T-helper 1 cell treated with Interleukin-12 subunit alpha and Interleukin-12 subunit beta and Interleukin-4 antibody, amounts not matched to agents 30 μg/mL and 1 μg/mL, for 36 hours (primary cell): ENCODE measurements at regions not wholly inside any gene's neighbourhood (a gene's known extent, or its start where the extent isn't known, plus 50 kb on each side); places are given as distances from the start of the nearest gene placed in this dataset.

Experiments used
- H3K27ac Mint-ChIP-seq: one replicate; pipeline ENCODE4 v1.8.0; 2021; ENCODE audit warnings: mild to moderate bottlenecking, mixed read lengths
- H3K27me3 Mint-ChIP-seq: one replicate; pipeline ENCODE4 v1.8.0; 2021; ENCODE audit warnings: low read depth, mixed read lengths
- H3K36me3 Mint-ChIP-seq: one replicate; pipeline ENCODE4 v1.8.0; 2021; ENCODE audit warnings: low read depth, mixed read lengths
- H3K4me1 Mint-ChIP-seq: one replicate; pipeline ENCODE4 v1.8.0; 2021; ENCODE audit warnings: low read depth, mixed read lengths
- H3K4me3 Mint-ChIP-seq: one replicate; pipeline ENCODE4 v1.8.0; 2021; ENCODE audit warnings: mild to moderate bottlenecking, moderate library complexity, mixed read lengths
- H3K9me3 Mint-ChIP-seq: one replicate; pipeline ENCODE4 v1.8.0; 2021; ENCODE audit warnings: mixed read lengths

DNA sequence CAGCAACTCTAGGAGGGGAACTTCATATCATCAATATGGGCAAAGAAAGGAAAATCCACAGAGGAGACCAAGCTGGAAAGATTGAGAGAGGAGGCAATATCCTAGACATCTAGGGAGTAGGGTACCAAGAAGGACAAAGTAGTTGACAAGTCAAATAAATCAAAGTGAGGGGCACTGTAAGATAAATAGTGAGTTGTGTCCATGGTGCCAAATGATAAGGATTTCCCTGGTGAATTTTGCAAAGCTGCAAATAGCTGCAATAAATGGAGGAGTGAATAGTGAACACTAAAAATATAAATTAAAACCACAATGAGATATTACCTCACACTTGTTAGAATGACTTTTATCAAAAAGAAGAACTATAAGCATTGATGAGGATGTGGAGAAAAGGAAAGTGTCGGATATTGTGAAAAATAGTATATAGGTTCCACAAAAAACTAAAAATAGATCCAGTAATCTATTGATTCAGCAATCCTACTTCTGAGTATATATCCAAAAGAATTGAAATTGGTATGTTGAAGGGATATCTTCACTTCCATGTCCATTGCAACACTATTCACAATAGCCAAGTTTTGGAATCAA, 258.2 kb upstream of the FN1 start:
- no peak overlapping the region for H3K4me3 Mint-ChIP-seq
- no peaks in the 10 kb centered on the region for H3K36me3 Mint-ChIP-seq
- H3K9me3 Mint-ChIP-seq = no peaks in the 10 kb centered on the region
- H3K27ac Mint-ChIP-seq = no peak overlapping the region
- no peaks in the 10 kb centered on the region for H3K4me1 Mint-ChIP-seq
- H3K27me3 Mint-ChIP-seq = no peaks in the 10 kb centered on the region

GRCh38 chr2:215693193-215693998, 257.5 kb upstream of the FN1 start:
- H3K27ac Mint-ChIP-seq = no peak overlapping the region
- no peaks in the 10 kb centered on the region for H3K36me3 Mint-ChIP-seq
- H3K4me3 Mint-ChIP-seq = no peak overlapping the region
- no peaks in the 10 kb centered on the region for H3K27me3 Mint-ChIP-seq
- no peaks in the 10 kb centered on the region for H3K9me3 Mint-ChIP-seq
- H3K4me1 Mint-ChIP-seq = no peaks in the 10 kb centered on the region

DNA sequence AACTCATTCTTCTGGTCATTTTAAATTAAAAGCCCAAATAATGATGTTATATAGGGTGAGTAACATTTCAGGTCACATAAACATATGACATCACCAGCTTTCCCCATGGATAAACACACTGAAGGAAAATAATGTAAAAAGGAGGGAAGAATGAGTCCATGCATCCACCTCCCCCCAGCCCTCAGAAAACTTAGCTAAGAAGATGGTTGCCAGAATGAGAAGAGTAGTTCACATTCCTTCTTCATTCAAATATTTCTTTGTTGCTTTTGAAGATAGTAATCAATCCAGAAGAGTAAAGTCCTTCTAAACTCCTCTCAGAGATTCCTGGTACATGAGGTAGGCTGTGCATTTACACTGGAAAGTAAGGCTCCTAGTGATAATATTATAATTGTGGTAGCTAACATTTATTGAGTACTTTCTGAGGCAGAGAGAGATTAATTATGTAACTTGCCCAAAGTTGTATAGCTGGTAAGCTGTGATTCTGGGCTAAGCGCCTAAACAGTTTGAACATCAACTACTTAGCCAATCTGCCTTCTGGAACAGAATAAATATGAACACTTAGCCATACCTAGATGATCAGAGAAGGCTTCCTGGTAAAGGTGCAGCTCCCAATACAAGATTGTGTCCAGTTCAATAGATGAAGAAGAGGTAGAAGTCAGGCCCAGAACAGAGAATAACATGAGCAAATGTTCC, 256.7 kb upstream of the FN1 start:
- H3K27me3 Mint-ChIP-seq = no peaks in the 10 kb centered on the region
- H3K9me3 Mint-ChIP-seq = no peaks in the 10 kb centered on the region
- no peaks in the 10 kb centered on the region for H3K4me1 Mint-ChIP-seq
- H3K4me3 Mint-ChIP-seq = no peak overlapping the region
- H3K27ac Mint-ChIP-seq = no peak overlapping the region
- H3K36me3 Mint-ChIP-seq = no peaks in the 10 kb centered on the region

GRCh38 chr2:215691346-215691745, 255.5 kb upstream of the FN1 start:
- Mint-ChIP-seq H3K4me1 (no peaks in the 10 kb centered on the region), H3K27me3 (no peaks in the 10 kb centered on the region), H3K27ac (no peak overlapping the region), H3K36me3 (no peaks in the 10 kb centered on the region), H3K9me3 (no peaks in the 10 kb centered on the region), H3K4me3 (no peak overlapping the region)

DNA sequence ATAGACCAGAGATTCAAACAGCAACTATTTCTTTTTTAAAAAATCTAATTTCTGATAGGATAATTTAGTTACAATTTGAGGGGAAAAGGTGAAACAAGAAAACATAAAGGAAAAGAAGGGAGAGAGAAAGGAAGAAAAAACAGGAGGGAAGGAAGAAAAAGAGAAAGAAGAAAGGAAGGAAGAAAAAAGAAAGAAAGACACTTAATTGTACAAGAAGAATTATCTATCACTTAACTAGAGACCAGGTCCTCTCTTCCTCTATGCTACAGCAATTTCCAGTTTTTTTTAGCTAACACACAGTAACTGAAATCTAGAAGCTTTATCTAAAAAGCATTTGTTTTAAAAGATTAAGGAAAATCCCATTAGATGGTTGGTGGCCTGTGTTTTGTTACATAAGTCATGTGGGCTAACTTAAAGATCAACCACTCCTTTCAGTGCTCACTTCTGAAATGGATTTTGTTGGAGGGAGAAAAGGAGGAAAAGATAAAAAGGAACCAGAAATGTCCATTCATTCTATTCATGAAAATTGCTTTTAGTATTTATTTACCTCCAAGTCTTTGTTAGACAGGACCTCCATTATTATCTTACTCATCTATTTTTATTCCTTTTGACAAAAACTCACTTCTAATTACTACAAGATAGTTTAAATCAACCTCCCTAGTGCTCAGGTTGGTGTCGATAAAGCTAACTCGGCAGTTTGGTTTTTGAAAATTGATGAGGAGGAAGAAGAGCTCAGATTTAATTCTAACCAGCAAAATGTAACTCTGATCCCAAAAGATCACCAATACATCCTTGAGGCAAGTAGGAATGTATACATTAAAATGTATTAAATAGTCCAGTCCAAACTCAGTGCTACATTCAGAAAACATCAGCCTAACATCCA, 251.5 kb upstream of the FN1 start:
- Mint-ChIP-seq H3K27ac (no peak overlapping the region), H3K9me3 (peaks cover 4% of the 10 kb centered on the region), H3K4me1 (no peaks in the 10 kb centered on the region), H3K36me3 (peaks cover 2% of the 10 kb centered on the region), H3K4me3 (no peak overlapping the region), H3K27me3 (no peaks in the 10 kb centered on the region)

DNA sequence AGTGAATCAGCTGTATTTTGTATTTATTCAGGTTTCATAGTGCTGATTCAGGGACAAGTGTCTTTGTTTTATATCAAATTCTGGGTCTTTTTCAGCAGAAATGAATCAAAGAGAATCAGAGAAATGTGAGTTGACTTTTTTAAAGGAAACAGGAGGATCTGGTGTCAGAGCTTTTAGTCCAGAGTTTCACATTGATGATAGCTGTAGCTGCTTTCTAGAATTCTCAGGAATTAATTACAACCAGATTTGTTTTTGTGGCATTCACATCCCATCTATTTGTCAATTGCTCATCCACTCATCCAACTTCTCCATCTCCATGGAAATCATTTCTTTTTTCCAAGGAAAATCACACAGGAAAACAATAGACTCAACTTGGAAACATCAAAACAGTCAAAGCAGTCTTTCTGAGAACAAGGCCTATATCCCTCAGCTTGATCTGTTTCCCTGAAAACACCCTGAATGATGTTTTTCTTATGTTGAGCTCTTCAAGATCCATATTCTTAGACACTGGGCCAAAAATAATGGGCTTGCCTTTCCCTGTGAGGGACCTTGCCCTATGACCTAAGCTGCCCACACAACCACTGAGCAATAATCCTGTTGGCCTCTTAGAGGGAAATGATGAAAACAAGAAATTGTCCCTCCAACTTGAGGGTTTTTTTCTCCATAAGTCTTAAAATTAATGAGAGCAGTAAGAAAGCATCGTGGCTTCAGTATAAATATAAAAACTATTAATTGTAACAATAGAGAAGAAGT, 249.5 kb upstream of the FN1 start:
- Mint-ChIP-seq H3K27me3 (no peaks in the 10 kb centered on the region), H3K27ac (no peak overlapping the region), H3K4me3 (no peak overlapping the region), H3K9me3 (peaks cover 4% of the 10 kb centered on the region), H3K36me3 (peaks cover 2% of the 10 kb centered on the region), H3K4me1 (peaks cover 14% of the 10 kb centered on the region)

DNA sequence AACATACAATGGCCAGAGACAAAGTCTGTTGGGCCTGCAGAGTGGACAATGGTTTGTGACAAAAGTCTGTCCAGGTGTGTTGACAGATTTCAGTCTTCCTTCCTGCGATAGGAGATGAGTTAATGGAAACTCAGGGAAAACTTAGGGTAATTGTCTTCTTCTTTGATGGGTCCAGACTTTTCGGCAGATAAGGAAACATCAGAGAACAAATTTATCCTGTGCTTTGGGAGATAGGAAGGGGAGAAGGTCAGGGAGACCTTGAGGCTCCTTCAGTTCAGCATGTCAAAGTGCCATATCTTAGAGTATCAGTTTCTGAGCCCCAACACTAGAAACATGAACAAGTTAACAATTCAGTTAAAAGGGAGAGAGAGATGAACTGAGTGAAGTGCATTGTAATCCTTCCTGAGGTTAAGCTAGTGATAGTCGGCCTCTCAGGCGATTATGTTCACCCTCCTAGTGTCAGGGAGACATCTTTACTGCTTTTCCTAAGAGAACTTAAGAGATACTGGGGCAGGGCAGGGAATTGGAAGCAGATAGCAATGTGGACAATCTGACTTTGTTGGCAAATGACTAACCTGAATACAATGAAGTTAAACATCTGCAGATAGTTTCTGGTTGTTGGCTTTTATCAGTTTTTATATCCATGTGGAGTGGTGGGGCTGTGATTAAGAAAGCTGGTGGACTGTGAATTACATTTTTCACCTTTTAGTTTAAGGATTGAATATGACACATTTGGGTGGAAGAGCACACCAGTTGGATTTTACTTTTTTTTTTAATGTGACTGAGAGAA, 248.8 kb upstream of the FN1 start:
- Mint-ChIP-seq H3K27ac (no peak overlapping the region), H3K4me3 (no peak overlapping the region), H3K27me3 (no peaks in the 10 kb centered on the region), H3K36me3 (peaks cover 2% of the 10 kb centered on the region), H3K4me1 (peaks cover 14% of the 10 kb centered on the region), H3K9me3 (peaks cover 4% of the 10 kb centered on the region)

DNA sequence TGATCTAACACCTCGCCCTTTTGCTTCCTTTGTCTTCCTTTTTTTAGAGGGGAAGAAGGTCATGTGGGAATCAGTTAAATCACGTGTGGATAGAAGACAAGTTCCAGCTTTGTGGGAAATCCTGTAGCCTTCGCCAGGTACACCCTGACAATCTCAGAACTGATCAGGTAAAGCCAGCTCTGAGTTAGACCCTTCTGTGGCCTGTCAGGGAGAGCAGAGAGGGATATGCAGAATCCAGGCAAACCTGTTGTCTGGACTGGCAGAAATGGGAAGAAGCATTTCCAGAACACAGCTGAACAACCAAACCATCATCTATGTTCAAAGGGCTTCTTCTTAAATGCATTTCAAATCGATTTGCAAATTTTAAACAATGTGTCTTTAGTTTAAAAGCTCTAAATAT, 247.4 kb upstream of the FN1 start:
- H3K36me3 Mint-ChIP-seq = peaks cover 2% of the 10 kb centered on the region
- H3K27me3 Mint-ChIP-seq = no peaks in the 10 kb centered on the region
- H3K9me3 Mint-ChIP-seq = peaks cover 4% of the 10 kb centered on the region
- no peak overlapping the region for H3K27ac Mint-ChIP-seq
- H3K4me1 Mint-ChIP-seq = peaks cover 14% of the 10 kb centered on the region
- no peak overlapping the region for H3K4me3 Mint-ChIP-seq

- Mint-ChIP-seq H3K4me1 (peaks cover 14% of the 10 kb centered on the region), H3K9me3 (peaks cover 4% of the 10 kb centered on the region), H3K27me3 (no peaks in the 10 kb centered on the region), H3K36me3 (peaks cover 2% of the 10 kb centered on the region), H3K27ac (no peak overlapping the region), H3K4me3 (no peak overlapping the region)
Observed at GRCh38 chr2:215681799-215682596, 246.1 kb upstream of the FN1 start.

DNA sequence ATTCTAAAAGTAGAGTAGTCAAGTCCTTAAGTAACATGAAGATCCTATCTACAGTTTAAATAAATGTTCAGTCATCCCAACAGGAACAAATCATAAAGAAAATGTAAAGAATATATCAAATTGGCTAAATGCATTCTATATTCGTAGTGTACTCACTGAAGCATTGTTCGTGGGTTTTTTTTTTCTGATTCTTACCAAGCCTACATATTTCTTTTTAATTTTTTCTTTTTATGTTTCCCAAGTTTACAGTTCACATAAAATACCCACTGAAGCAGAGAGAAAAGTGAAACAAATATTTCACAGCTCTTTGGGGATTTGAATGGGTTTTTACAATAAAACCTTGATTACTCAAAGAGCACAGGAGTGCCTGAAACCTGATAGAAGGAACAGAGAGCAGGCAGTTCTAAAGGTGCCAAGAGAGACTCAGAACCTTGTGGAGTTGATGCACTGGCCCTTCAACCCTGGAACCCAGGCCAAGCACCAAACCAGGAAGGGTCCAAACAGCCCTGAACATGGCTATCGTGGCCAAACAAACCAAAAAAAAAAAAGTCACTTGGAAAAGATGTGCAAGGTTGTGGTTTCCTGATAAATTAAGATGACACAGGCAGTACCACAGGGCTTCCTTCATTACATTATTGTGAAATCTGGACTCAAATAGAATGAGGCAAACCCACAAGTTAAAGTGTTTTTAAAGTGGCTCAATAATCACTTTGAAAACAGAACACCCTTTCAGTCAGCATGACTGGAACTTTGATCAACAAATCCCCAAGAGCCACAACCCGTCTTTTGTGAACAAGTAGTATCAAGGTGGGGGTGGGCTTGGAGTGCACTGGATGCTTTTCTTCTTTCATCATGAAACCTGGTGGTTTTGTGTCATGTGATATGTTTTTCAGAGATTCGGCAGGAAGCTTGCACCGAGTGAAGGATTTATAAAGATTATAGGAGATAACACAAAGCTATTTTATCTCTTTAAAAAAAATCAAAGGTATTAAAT, 245.0 kb upstream of the FN1 start:
- peaks cover 14% of the 10 kb centered on the region for H3K4me1 Mint-ChIP-seq
- H3K4me3 Mint-ChIP-seq = no peak overlapping the region
- no peaks in the 10 kb centered on the region for H3K27me3 Mint-ChIP-seq
- peak overlapping the region; percentile 29 for H3K27ac Mint-ChIP-seq
- peaks cover 2% of the 10 kb centered on the region for H3K36me3 Mint-ChIP-seq
- H3K9me3 Mint-ChIP-seq = peaks cover 4% of the 10 kb centered on the region

- Mint-ChIP-seq H3K4me1 (peaks cover 14% of the 10 kb centered on the region), H3K27ac (no peak overlapping the region), H3K9me3 (no peaks in the 10 kb centered on the region), H3K4me3 (no peak overlapping the region), H3K36me3 (no peaks in the 10 kb centered on the region), H3K27me3 (no peaks in the 10 kb centered on the region)
Observed at GRCh38 chr2:215678094-215678493, 242.2 kb upstream of the FN1 start.

DNA sequence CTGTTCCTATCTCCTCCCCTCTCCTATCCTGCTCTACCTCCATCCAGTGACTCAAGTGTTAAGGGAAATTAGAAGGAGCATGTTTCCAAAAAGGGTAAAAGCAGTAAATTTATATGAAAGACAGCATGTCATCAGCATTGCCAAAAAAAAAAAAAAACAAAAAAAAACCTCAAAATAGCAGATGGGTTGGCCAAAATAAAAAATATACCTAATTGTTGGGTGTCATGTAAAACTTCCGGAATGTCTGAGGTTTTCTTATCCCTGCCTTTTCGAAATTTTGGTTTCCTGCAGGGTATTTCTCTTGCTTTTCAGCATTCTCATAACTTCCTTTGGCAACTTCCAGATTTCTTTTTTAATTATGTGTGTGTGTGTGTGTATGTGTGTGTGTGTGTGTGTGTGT, 241.6 kb upstream of the FN1 start:
- Mint-ChIP-seq H3K4me3 (no peak overlapping the region), H3K4me1 (peaks cover 14% of the 10 kb centered on the region)

More for the DNA sequence above, 241.6 kb upstream of the FN1 start:
- no peaks in the 10 kb centered on the region for H3K27me3 Mint-ChIP-seq
- H3K27ac Mint-ChIP-seq = no peak overlapping the region
- no peaks in the 10 kb centered on the region for H3K36me3 Mint-ChIP-seq
- no peaks in the 10 kb centered on the region for H3K9me3 Mint-ChIP-seq
